ENCODE measurements at regions not wholly inside any gene's neighbourhood (a gene's known extent, or its start where the extent isn't known, plus 50 kb on each side); places are given as distances from the start of the nearest gene placed in this dataset.

DNA sequence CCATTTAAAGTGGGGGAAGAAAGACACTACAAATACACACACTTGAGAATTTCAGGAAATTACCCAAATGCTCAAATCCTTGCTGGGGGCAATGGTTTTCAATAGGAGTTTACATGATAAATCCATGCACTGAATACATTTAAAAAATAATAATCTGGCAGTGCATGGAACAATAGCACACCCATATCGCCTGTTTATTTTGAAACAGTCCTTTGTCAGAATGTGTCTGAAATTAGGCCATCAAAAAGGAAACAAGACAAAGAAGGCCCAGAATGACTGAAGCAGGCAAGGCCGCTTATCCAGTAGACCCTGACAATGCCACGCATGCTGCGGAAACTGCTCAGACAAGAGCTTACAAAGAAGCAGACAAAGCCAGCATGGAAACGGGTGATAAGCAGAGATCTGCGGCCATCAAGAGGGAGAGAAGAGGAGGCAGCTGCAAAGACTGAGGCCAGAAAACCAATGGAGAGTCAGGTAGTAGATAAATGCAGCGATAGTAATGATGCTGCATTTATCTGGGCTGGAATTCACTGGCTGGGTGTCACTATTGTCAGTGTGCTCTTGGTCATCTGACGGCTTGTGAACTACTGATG, 211.9 kb upstream of the CNR1 start:
- ATAC-seq = no peak
- Histone ChIP-seq H3K4me1 (peaks cover 0 to 11% of the 10 kb centered on the region in 2 donors), H3K27ac (no peak overlapping the region), H3K36me3 (no peaks in the 10 kb centered on the region), H3K4me3 (no peak overlapping the region), H3K9me3 (no peaks in the 10 kb centered on the region), H3K27me3 (no peaks in the 10 kb centered on the region)
- in situ Hi-C loops (cut with MboI; ENCODE audit: low sequenced_read_pairs in 4 of 4) = no loop called here
- no peak for DNase-seq
- TF ChIP-seq, protein P1, sequence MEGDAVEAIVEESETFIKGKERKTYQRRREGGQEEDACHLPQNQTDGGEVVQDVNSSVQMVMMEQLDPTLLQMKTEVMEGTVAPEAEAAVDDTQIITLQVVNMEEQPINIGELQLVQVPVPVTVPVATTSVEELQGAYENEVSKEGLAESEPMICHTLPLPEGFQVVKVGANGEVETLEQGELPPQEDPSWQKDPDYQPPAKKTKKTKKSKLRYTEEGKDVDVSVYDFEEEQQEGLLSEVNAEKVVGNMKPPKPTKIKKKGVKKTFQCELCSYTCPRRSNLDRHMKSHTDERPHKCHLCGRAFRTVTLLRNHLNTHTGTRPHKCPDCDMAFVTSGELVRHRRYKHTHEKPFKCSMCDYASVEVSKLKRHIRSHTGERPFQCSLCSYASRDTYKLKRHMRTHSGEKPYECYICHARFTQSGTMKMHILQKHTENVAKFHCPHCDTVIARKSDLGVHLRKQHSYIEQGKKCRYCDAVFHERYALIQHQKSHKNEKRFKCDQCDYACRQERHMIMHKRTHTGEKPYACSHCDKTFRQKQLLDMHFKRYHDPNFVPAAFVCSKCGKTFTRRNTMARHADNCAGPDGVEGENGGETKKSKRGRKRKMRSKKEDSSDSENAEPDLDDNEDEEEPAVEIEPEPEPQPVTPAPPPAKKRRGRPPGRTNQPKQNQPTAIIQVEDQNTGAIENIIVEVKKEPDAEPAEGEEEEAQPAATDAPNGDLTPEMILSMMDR (IDR thresholded peaks at IDR 0.05 in 4 of 5, conservative IDR thresholded peaks at IDR 0.05 in 1 of 5) = no peak
- no peak for TF ChIP-seq POLR2A (IDR thresholded peaks at IDR 0.05)
- intact Hi-C loops (cut with DNase I; ENCODE audit: low total_unique reads) = no loop called here

DNA sequence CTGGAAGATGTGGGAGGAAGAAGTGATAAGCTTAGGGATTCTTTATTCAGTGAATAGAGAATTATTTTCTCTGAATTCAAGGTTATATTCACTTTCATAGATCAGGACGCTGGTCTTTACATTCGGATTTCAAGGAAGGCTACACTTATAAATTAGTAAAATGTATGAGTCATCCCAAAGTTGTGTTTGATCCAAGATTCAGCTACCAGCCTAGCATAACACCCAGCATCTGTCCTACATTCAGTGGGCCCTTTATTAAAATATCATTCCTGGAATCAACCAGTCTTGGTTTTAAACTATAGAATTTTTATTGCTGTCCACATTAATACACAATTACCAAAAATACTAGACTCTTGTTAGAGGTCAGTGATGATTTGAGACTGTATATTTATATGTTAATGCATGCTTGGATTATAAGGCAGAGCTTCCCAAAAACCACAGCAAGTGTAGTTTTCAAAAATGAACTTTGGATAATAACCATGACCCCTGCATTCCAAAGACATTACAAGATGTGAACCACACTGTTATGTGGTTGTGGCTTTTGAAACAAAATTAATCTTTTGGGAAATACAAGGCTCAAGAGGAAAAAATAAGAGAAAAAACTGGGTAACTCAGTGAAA, 210.7 kb upstream of the CNR1 start:
- no peaks in the 10 kb centered on the region for H3K27me3 ChIP-seq
- no peak for DNase-seq
- H3K27ac ChIP-seq = peak overlapping the region in 3 of 4 donors; percentile 14 to 43 (median 25)

DNA sequence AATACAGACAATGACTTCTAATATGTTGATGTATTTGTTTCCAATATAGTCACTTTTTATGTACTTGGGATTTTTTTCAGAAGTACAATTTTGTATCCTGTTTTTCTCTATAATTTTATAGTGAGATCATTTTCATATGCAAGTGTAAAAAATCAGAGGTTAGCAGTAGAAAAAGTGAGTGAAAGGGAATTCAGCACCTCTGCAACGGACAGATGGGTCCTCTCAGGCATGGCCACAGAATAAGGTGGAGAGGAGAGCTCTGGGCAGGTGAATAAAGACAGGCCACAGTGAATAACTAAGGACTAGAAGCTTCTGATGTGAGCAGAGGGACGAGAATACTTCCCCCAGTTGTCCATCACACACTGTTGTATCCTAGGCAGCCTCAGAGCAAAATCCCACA, 210.1 kb upstream of the CNR1 start:
- intact Hi-C loops (cut with DNase I; ENCODE audit: low total_unique reads) = no loop called here
- no peaks in the 10 kb centered on the region for H3K36me3 ChIP-seq
- no peaks in the 10 kb centered on the region for H3K9me3 ChIP-seq
- H3K27me3 ChIP-seq = no peaks in the 10 kb centered on the region
- H3K4me1 ChIP-seq = peaks cover 0 to 11% of the 10 kb centered on the region in 2 donors
- TF ChIP-seq, protein P1 (IDR thresholded peaks at IDR 0.05 in 4 of 5, conservative IDR thresholded peaks at IDR 0.05 in 1 of 5) = no peak
- no peak for TF ChIP-seq POLR2A (IDR thresholded peaks at IDR 0.05)
- DNase-seq (no peak), ATAC-seq (no peak)
- in situ Hi-C loops (cut with MboI; ENCODE audit: low sequenced_read_pairs in 4 of 4) = no loop called here
- no peak overlapping the region for H3K4me3 ChIP-seq
- H3K27ac ChIP-seq = peak overlapping the region in 3 of 4 donors; percentile 14 to 43 (median 25)

More for the DNA sequence above, 210.7 kb upstream of the CNR1 start:
- in situ Hi-C loops (cut with MboI; ENCODE audit: low sequenced_read_pairs in 4 of 4) (no loop called here), intact Hi-C loops (cut with DNase I; ENCODE audit: low total_unique reads) (no loop called here)
- Histone ChIP-seq H3K36me3 (no peaks in the 10 kb centered on the region), H3K4me3 (no peak overlapping the region), H3K9me3 (no peaks in the 10 kb centered on the region), H3K4me1 (peaks cover 0 to 11% of the 10 kb centered on the region in 2 donors)
- TF ChIP-seq POLR2A (IDR thresholded peaks at IDR 0.05) = no peak
- TF ChIP-seq, protein P1 (IDR thresholded peaks at IDR 0.05 in 4 of 5, conservative IDR thresholded peaks at IDR 0.05 in 1 of 5) = no peak
- peak in 1 of 2 donors; percentile 55 for ATAC-seq

DNA sequence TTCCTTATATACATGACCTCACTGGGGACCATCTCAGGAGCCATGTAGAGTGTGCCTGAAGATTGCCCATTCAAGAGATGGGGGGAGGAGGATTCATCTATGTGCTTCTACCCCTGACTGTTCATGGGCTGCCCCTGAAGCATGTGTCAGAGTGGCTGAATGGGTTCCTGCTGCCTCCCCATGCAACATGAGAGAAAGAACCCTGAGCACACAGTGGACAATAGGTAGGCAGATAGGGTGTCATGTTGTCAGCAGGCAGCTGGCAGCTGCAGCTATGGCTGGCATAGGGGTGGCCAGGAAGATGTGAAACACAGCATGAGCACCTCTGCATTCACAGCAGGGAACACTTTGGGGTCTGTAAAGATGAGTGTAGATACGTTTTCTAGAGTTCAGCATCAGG, 208.4 kb upstream of the CNR1 start:
- DNase-seq = no peak
- no peak for ATAC-seq
- in situ Hi-C loops (cut with MboI; ENCODE audit: low sequenced_read_pairs in 4 of 4) = no loop called here
- no peak overlapping the region for H3K4me3 ChIP-seq
- H3K27me3 ChIP-seq = no peaks in the 10 kb centered on the region
- intact Hi-C loops (cut with DNase I; ENCODE audit: low total_unique reads) = no loop called here
- H3K27ac ChIP-seq = no peak overlapping the region
- TF ChIP-seq, protein P1 (IDR thresholded peaks at IDR 0.05 in 4 of 5, conservative IDR thresholded peaks at IDR 0.05 in 1 of 5) = no peak
- TF ChIP-seq POLR2A (IDR thresholded peaks at IDR 0.05) = no peak
- H3K9me3 ChIP-seq = no peaks in the 10 kb centered on the region
- no peaks in the 10 kb centered on the region for H3K36me3 ChIP-seq
- peaks cover 0 to 11% of the 10 kb centered on the region in 2 donors for H3K4me1 ChIP-seq

Measured in gastrocnemius medialis (tissue), 4 donors.